Stimulated activated CD8-positive, alpha-beta memory T cell treated with anti-CD3 and anti-CD28 coated beads, Interleukin-7, amount 100 ng/mL, for 48 hours (primary cell): ENCODE measurements at regions not wholly inside any gene's neighbourhood (a gene's known extent, or its start where the extent isn't known, plus 50 kb on each side); places are given as distances from the start of the nearest gene placed in this dataset.
A peak's percentile ranks its signal among the peaks of the same experiment; 100 is the strongest.

Experiments used
- DNase-seq, 2 donors: peaks; one replicate each; pipeline ENCODE4 v3.0.0-alpha.2; 2020; ENCODE audit warnings: low read depth in 1 of 2; ENCODE audit errors: extremely low read depth in 1 of 2

GRCh38 chr1:59046730-59047157 lies 250.2 kb upstream of the FGGY start:
- DNase-seq, result peak in 1 of 2 donors; percentile 45

- no peak for DNase-seq
Measured at GRCh38 chr1:59051007-59051406, 245.9 kb upstream of the FGGY start.

- DNase-seq, result no peak
Measured at GRCh38 chr1:59052166-59052590, 244.7 kb upstream of the FGGY start.

- DNase-seq, result no peak
Measured at GRCh38 chr1:59054172-59054571, 242.7 kb upstream of the FGGY start.

- no peak for DNase-seq
Measured at GRCh38 chr1:59055908-59056719, 240.8 kb upstream of the FGGY start.

GRCh38 chr1:59057211-59057694 lies 239.6 kb upstream of the FGGY start:
- DNase-seq, result no peak

GRCh38 chr1:59057796-59058195 lies 239.1 kb upstream of the FGGY start:
- DNase-seq, result no peak

GRCh38 chr1:59058665-59059439 lies 238.0 kb upstream of the FGGY start:
- no peak for DNase-seq

GRCh38 chr1:59061876-59062275 lies 235.0 kb upstream of the FGGY start:
- no peak for DNase-seq

GRCh38 chr1:59062743-59063142 lies 234.2 kb upstream of the FGGY start:
- DNase-seq, result no peak

- DNase-seq, result no peak
Measured at GRCh38 chr1:59063501-59063900, 233.4 kb upstream of the FGGY start.

- no peak for DNase-seq
Measured at GRCh38 chr1:59064592-59064991, 232.3 kb upstream of the FGGY start.

- no peak for DNase-seq
Measured at GRCh38 chr1:59066236-59066635, 230.7 kb upstream of the FGGY start.

- no peak for DNase-seq
Measured at GRCh38 chr1:59070610-59071009, 226.3 kb upstream of the FGGY start.

- DNase-seq, result no peak
Measured at GRCh38 chr1:59071289-59071688, 225.6 kb upstream of the FGGY start.

GRCh38 chr1:59071876-59072582 lies 224.9 kb upstream of the FGGY start:
- no peak for DNase-seq

GRCh38 chr1:59072583-59072947 lies 224.3 kb upstream of the FGGY start:
- DNase-seq, result no peak

- no peak for DNase-seq
Measured at GRCh38 chr1:59074598-59074997, 222.3 kb upstream of the FGGY start.

GRCh38 chr1:59075021-59075420 lies 221.9 kb upstream of the FGGY start:
- no peak for DNase-seq

GRCh38 chr1:59076612-59077011 lies 220.3 kb upstream of the FGGY start:
- no peak for DNase-seq

- no peak for DNase-seq
Measured at GRCh38 chr1:59077466-59078069, 219.3 kb upstream of the FGGY start.
